PFSK-1 (cell line): ENCODE measurements at regions not wholly inside any gene's neighbourhood (a gene's known extent, or its start where the extent isn't known, plus 50 kb on each side); places are given as distances from the start of the nearest gene placed in this dataset.

Experiments
- FOXP2 ChIP-seq: optimal IDR thresholded peaks from 2 replicates; pipeline ENCODE3; 2011; ENCODE audit warnings: borderline replicate concordance, control low read depth, inconsistent platforms; ENCODE audit not compliant: insufficient read depth; ENCODE audit errors: extremely low read length, extremely low read depth
- POLR2AphosphoS5 ChIP-seq: IDR thresholded peaks from 2 replicates; pipeline ENCODE4 v1.6.1; 2012; ENCODE audit warnings: low read depth, mild to moderate bottlenecking, control low read depth, low read length, moderate library complexity
- REST ChIP-seq, 2 experiments: IDR thresholded peaks; 2 replicates each; pipeline versions ENCODE4 v1.6.1 to v1.8.0; 2011 to 2012; ENCODE audit warnings: low read depth in 2 of 2, low read length in 2 of 2, control low read depth in 1 of 2, inconsistent platforms in 1 of 2, mild to moderate bottlenecking in 1 of 2, moderate library complexity in 1 of 2; ENCODE audit not compliant: insufficient read depth in 1 of 2
- SIN3A ChIP-seq: IDR thresholded peaks from 2 replicates; pipeline ENCODE4 v1.6.1; 2012; ENCODE audit warnings: mild to moderate bottlenecking, low read length, moderate library complexity, borderline replicate concordance; ENCODE audit not compliant: insufficient read depth
- TAF1 ChIP-seq: IDR thresholded peaks from 2 replicates; pipeline ENCODE4 v1.6.1; 2012; ENCODE audit warnings: low read length, control low read depth, borderline replicate concordance; ENCODE audit not compliant: insufficient read depth

- TF ChIP-seq TAF1 (no peak), FOXP2 (no peak), SIN3A (no peak), POLR2AphosphoS5 (no peak), REST (IDR thresholded peaks at IDR 0.05; ENCODE audit: insufficient read depth in 1 of 2, low read depth in 2 of 2, low read length in 2 of 2) (no peak)
These were observed 97.2 kb downstream of the DMRTA2 start for GRCh38 chr1:50326026-50326425.

- TF ChIP-seq POLR2AphosphoS5 = no peak
- no peak for TF ChIP-seq FOXP2
- no peak for TF ChIP-seq SIN3A
- TF ChIP-seq TAF1 = no peak
- no peak for TF ChIP-seq REST (IDR thresholded peaks at IDR 0.05; ENCODE audit: insufficient read depth in 1 of 2, low read depth in 2 of 2, low read length in 2 of 2)
These were observed 100.7 kb downstream of the DMRTA2 start for GRCh38 chr1:50322579-50322978.

GRCh38 chr1:50318428-50318827 lies 104.8 kb downstream of the DMRTA2 start:
- TF ChIP-seq REST (IDR thresholded peaks at IDR 0.05; ENCODE audit: insufficient read depth in 1 of 2, low read depth in 2 of 2, low read length in 2 of 2) (no peak), TAF1 (no peak), POLR2AphosphoS5 (no peak), SIN3A (no peak), FOXP2 (no peak)

- TF ChIP-seq REST (IDR thresholded peaks at IDR 0.05; ENCODE audit: insufficient read depth in 1 of 2, low read depth in 2 of 2, low read length in 2 of 2) = peak; percentile 97 to 98
- TF ChIP-seq SIN3A = no peak
These were observed 114.4 kb downstream of the DMRTA2 start for GRCh38 chr1:50308878-50309277.

GRCh38 chr1:50305808-50306207 lies 117.4 kb downstream of the DMRTA2 start:
- TF ChIP-seq POLR2AphosphoS5 (no peak), SIN3A (no peak), REST (IDR thresholded peaks at IDR 0.05; ENCODE audit: insufficient read depth in 1 of 2, low read depth in 2 of 2, low read length in 2 of 2) (no peak), TAF1 (no peak), FOXP2 (no peak)
